Aorta (tissue), 5 donors: ENCODE measurements at regions not wholly inside any gene's neighbourhood (a gene's known extent, or its start where the extent isn't known, plus 50 kb on each side); places are given as distances from the start of the nearest gene placed in this dataset.

Experiments used
- ATAC-seq: fragments of 200-7000 bp; cut with Tn5 transposase; one replicate; pipeline ENCODE4 v1.9.1; 2022; ENCODE audit warnings: moderate library complexity; ENCODE audit not compliant: low FRiP score
- DNase-seq, 2 donors: peaks; one replicate each; pipeline ENCODE4 v3.0.0-alpha.2; 2020
- H3K27ac ChIP-seq, 2 donors: one replicate each; pipeline ENCODE4 v1.5.1; 2013; ENCODE audit warnings: low read length in 2 of 2, mild to moderate bottlenecking in 2 of 2, moderate library complexity in 2 of 2, control low read depth in 1 of 2, inconsistent platforms in 1 of 2, low read depth in 1 of 2
- H3K27me3 ChIP-seq, 2 donors: one replicate each; pipeline ENCODE4 v1.6.1; 2013; ENCODE audit warnings: control low read depth in 1 of 2, low read length in 1 of 2, mild to moderate bottlenecking in 1 of 2, moderate library complexity in 1 of 2; ENCODE audit not compliant: insufficient read depth in 2 of 2, control insufficient read depth in 1 of 2
- H3K36me3 ChIP-seq, 2 donors: one replicate each; pipeline ENCODE4 v1.6.1; 2013; ENCODE audit warnings: control low read depth in 1 of 2, low read length in 1 of 2, mild to moderate bottlenecking in 1 of 2; ENCODE audit not compliant: insufficient read depth in 2 of 2, control insufficient read depth in 1 of 2
- H3K4me1 ChIP-seq, 2 donors: one replicate each; pipeline ENCODE4 v1.6.1; 2013; ENCODE audit warnings: low read length in 2 of 2, control low read depth in 1 of 2, mild to moderate bottlenecking in 1 of 2, moderate library complexity in 1 of 2; ENCODE audit not compliant: insufficient read depth in 2 of 2, control insufficient read depth in 1 of 2
- H3K4me3 ChIP-seq, 2 donors: one replicate each; pipeline ENCODE4 v1.5.1; 2013; ENCODE audit warnings: low read length in 2 of 2, control low read depth in 1 of 2, mild to moderate bottlenecking in 1 of 2
- H3K9me3 ChIP-seq: one replicate; pipeline ENCODE4 v1.6.1; 2013; ENCODE audit warnings: mild to moderate bottlenecking, low read length; ENCODE audit not compliant: control insufficient read depth
- WGBS, 2 donors: extraction: QIAGEN DNeasy Blood & Tissue Kit; methylation state at CpG; one replicate each; pipeline ENCODE4 v1.1.7; 2013; 5-methylcytosine and 5-hydroxymethylcytosine counted together
- intact Hi-C, 2 donors: fragments of 100-400 bp; cut with DNase I; formaldehyde crosslinking; loops; one replicate each; pipeline versions ENCODE4 v1.14.2 to v1.15.0; 2022
- donor health status: healthy with polysubstance abuse.
- donor health status: Bipolar disorder and iron deficiency.
- donor health status: DM: no; HTN: no; CAD: no.
- donor health status: DM: no; HTN: no; CAD: no.
- donor health status: DM: yes; HTN: yes; CAD: no.

DNA sequence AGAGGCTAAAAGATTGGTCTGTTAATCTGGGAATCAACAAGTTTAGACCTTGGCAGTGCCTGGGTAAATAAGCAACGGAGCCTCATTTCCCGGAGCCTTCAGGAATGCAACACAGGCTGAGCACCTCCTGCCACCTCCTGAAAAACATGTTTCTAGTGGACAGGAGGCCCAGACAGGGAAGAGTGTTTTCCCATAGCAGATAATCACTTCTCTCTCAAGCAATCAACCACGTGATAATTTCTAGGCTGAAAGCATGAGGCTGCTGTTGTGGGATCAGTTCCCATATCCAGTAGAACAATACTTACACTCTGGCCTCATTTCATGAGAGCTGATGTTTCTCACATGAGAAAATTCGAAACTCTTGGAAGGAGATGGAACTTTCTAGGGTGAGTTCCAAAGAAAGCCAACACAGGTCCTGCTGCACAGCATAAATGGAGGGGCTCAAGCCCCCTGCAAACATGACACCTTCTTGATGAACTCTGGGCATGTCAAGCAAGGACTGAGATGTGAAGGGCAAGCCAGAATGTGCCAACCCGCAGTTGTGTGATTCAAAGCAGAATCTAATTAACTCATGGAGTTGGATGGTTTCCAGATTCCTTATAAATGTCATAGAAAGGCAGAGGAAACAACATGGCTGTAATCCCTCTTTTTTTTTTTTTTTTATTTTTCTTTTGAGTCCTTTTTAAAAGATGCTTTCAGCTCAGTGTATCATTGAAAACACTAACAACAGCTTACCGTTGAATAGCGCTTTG is 228.5 kb upstream of the SESN3 start:
- no peaks in the 10 kb centered on the region for H3K36me3 ChIP-seq
- DNase-seq: no peak
- H3K4me3 ChIP-seq: no peak overlapping the region
- no peaks in the 10 kb centered on the region for H3K9me3 ChIP-seq
- peak; percentile 80 for ATAC-seq
- H3K27ac ChIP-seq: no peak overlapping the region
- intact Hi-C loops: no loop called here
- 14 to 16% methylated on average over 7 of the region's 7 CpGs for WGBS, 2 donors
- no peaks in the 10 kb centered on the region for H3K27me3 ChIP-seq
- peaks cover 0 to 3% of the 10 kb centered on the region in 2 donors for H3K4me1 ChIP-seq

DNA sequence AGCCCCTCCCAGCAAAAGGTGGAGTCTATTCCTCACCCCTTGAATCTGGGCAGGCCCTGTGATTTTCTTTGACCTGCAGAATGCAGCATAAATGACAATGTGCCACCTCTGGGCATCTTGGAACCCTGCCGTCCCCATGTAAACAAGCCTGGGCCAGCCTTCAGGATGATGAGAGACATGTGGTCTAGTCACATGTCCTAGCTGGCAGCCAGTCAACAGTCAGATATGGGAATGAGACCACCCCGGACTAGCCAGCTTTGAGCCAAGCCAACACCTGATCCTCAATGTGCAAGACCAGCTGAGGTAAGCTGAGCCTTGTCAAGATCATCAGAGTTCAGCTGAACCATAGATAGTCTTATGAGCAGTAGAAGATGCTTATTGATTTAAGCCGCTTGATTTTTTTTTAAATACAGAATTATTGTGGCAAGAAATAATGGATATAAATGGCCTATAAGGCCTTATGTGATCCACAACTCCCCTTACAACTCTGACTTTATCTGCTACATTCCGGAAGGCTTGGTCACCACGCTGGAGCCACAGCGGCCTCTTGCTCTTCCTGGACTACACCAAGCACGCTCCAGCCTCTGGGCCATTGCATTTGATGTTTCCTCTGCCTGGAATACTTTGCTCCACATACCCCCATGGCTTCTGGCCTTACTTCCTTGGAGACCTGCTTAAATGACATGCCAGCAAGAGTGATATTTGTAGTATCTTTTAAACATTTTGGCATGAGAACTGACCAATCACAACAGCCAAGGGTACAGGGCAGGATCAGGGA is 225.9 kb upstream of the SESN3 start:
- H3K36me3 ChIP-seq: no peaks in the 10 kb centered on the region
- no peak overlapping the region for H3K27ac ChIP-seq
- intact Hi-C loops: no loop called here
- 91 to 93% methylated on average over 7 of the region's 7 CpGs for WGBS, 2 donors
- H3K4me1 ChIP-seq: peaks cover 0 to 14% of the 10 kb centered on the region in 2 donors
- H3K4me3 ChIP-seq: no peak overlapping the region
- no peaks in the 10 kb centered on the region for H3K27me3 ChIP-seq
- ATAC-seq (no peak), DNase-seq (no peak)
- H3K9me3 ChIP-seq: no peaks in the 10 kb centered on the region

DNA sequence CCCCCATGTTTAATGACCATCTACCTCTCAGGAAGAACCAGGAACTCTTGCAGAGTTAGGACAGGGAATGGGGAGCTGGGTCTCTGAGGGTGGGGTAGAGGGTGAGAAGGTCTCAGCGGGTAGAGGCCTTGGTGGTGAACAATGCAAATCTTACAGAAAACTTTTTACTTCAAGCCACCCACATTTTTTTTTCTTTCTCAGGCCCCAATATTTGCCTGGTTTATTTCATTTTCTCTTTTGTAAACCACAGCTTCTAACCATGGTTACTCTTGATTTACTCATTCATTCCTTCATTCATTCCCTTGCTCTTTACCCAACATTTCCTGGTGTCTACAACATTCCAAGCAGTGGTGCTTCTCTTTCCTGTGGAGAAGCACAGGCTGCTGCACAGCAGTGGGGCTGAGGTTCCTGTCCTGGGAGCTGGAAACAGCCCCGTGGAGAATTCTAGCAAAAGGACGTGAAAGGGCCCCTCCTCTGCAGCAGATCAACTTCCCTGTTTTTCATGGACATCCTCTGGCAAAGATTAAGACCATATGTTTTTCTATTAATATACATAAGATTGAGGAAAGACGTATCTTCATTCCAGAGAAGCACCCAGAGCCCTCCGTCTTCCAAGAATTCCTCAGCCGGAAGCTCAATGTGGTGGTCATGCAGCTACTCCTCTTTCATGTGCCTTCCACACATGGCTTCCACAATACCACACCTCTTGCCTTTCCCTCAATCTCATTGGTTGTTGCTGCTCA is 224.4 kb upstream of the SESN3 start:
- Histone ChIP-seq H3K27me3 (no peaks in the 10 kb centered on the region), H3K36me3 (no peaks in the 10 kb centered on the region), H3K9me3 (no peaks in the 10 kb centered on the region), H3K27ac (no peak overlapping the region), H3K4me1 (peaks cover 0 to 14% of the 10 kb centered on the region in 2 donors), H3K4me3 (no peak overlapping the region)
- ATAC-seq (no peak), DNase-seq (no peak)
- intact Hi-C loops: no loop called here
- 94 to 95% methylated on average over 6 of the region's 6 CpGs for WGBS, 2 donors

DNA sequence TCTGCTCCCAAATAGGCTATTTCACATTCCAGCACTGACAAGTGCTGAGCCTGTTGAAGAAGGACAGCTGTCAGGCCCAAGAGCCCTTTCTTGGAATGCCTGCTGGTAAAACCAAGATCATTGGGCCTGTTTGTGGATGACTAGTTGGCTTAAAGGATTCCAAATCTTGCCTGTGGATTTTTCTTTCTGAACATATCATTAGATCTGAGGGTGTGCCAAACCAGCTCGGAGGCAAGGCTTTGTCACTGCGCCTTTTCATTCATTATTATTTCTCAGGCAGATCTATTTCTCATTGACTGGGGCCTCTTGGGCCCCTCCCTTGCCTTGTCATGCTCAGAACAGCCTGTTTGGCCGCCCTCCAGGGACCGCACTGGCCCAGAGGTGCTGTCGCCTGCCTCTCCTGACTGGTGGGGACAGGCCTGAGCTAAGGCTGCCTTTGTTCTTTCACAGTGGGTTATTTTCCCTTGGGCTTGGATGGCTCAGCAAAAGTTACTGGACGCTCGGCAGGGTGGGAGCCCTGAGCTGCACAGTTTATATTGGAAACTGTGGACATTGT is 222.7 kb upstream of the SESN3 start:
- Histone ChIP-seq H3K4me3 (no peak overlapping the region), H3K4me1 (peaks cover 0 to 11% of the 10 kb centered on the region in 2 donors), H3K27ac (peak overlapping the region; percentile 15 to 77), H3K9me3 (no peaks in the 10 kb centered on the region), H3K27me3 (no peaks in the 10 kb centered on the region), H3K36me3 (no peaks in the 10 kb centered on the region)
- WGBS, 2 donors: 5 to 11% methylated on average over 7 of the region's 7 CpGs
- ATAC-seq (peak; percentile 37), DNase-seq (peak; percentile 82 to 85)
- intact Hi-C loops: loop anchor here in 1 of 2 donors (5.0 kb wide), 1 partner anchor 114 kb away; no protein-coding TSS in a partner anchor

DNA sequence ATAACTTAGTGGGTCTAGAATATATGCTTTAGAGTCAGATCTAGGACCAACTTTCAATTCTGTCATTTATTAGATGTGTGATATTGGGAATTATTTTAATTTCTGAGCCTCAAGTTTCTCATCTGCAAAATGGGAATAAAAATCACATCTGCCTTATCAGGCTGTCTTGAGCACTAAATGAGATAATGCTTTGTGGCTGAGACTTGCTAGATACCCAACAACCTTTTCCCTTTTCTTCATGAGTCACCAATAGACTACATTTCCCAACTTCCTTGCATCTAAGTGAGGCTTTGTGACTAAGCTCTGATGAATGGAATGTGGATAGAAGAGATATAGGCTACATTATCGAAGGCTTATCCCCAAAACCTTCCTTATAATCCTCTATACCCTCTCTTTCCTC is 220.7 kb upstream of the SESN3 start:
- Histone ChIP-seq H3K36me3 (no peaks in the 10 kb centered on the region), H3K4me3 (no peak overlapping the region), H3K9me3 (no peaks in the 10 kb centered on the region), H3K4me1 (peaks cover 0 to 11% of the 10 kb centered on the region in 2 donors), H3K27ac (no peak overlapping the region), H3K27me3 (no peaks in the 10 kb centered on the region)
- DNase-seq (no peak), ATAC-seq (no peak)
- intact Hi-C loops: loop anchor here in 1 of 2 donors (5.0 kb wide), 1 partner anchor 116 kb away; no protein-coding TSS in a partner anchor
- 81 to 82% methylated on average over 1 of the region's 1 CpG for WGBS, 2 donors

DNA sequence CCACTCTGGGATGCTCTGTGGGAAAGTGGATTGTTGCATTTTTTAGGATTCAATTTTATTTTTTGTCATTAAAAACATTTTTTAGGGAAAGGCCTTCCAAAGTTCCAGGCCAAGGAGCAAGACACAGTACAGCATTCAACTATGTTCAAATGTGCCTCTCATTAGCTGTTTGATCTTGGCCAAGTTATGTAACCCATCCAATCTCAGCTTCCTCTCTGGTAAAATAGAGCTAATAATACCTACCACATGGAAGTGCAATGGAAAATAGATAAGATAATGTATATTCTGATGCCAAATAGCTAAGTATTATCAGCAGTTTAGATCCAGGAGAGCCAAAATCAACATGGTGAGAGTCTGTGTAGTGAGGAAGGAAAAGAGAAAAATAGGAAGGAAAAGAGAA is 220.3 kb upstream of the SESN3 start:
- Histone ChIP-seq H3K27ac (no peak overlapping the region), H3K9me3 (no peaks in the 10 kb centered on the region), H3K36me3 (no peaks in the 10 kb centered on the region), H3K27me3 (no peaks in the 10 kb centered on the region), H3K4me1 (peaks cover 0 to 11% of the 10 kb centered on the region in 2 donors), H3K4me3 (no peak overlapping the region)
- DNase-seq (no peak), ATAC-seq (peak; percentile 66)
- intact Hi-C loops: loop anchor here in 1 of 2 donors (5.0 kb wide), 1 partner anchor 116 kb away; no protein-coding TSS in a partner anchor

DNA sequence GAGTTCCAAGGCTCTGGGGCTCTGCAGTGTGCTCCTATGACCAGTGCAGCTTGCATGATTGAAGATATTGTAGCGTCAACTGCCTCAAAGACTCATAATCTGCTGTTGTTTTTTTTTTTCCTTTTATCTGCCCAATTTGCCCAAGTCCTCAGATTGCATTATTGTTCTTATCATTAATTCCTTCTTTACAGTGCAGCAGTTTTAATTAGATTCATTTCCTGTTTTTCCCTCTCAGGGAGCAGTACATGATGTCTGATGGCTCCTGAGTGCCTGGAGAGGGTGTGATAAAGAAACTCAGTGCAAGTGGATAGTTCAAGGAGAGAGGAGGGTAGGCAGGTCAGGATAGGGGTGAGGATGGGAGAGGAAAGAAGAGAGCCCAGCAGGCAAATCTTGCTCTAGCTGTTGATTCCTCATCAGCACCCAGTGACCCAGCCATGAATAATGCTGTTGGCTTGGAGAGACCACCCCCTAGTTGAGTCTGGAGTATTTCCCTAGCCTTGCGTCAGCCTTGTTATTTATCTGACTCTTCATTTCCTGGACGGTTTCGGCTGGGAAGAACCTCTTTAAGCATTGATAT is 219.6 kb upstream of the SESN3 start:
- WGBS, 2 donors: 61 to 71% methylated on average over 4 of the region's 4 CpGs
- ATAC-seq: peak; percentile 48
- Histone ChIP-seq H3K4me3 (no peak overlapping the region), H3K4me1 (peaks cover 0 to 11% of the 10 kb centered on the region in 2 donors), H3K27ac (no peak overlapping the region), H3K27me3 (no peaks in the 10 kb centered on the region), H3K36me3 (no peaks in the 10 kb centered on the region), H3K9me3 (no peaks in the 10 kb centered on the region)
- intact Hi-C loops: loop anchor here in 1 of 2 donors (5.0 kb wide), 1 partner anchor 117 kb away; no protein-coding TSS in a partner anchor
- no peak for DNase-seq

DNA sequence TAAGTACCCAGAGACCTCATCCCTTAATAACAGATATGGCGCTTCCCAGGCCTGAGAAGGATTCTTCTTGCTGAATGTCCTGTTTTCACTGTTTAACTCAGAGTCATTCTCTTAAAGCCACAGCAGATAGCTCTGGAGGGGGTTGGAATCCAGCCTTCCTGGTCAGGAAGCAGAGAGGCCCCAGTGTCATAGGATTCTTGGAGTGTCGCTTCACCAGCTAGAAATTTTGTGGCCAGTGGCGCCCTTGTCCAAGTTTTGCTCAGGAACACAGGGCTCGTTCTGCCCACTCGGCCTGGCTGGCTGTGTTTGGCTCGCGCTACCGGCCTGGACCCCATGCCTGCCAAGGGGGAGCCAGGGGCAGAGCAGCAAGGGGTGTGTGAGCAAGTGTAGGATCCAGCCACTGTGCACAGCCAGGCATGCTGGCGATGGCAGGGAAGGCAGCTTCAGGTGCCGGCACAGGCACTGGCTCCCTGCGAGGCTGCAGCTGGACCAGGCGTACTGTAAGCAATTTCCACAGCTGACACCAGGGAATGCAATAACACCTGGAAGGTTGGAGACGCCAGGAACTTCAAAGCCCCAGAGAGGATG is 214.8 kb upstream of the SESN3 start:
- H3K36me3 ChIP-seq: no peaks in the 10 kb centered on the region
- DNase-seq: no peak
- no peak for ATAC-seq
- WGBS, 2 donors: 87 to 89% methylated on average over 13 of the region's 13 CpGs
- no peaks in the 10 kb centered on the region for H3K9me3 ChIP-seq
- no peaks in the 10 kb centered on the region for H3K4me1 ChIP-seq
- no peak overlapping the region for H3K4me3 ChIP-seq
- intact Hi-C loops: no loop called here
- H3K27ac ChIP-seq: no peak overlapping the region
- no peaks in the 10 kb centered on the region for H3K27me3 ChIP-seq
